HG02938 (cell line): ENCODE measurements at regions not wholly inside any gene's neighbourhood (a gene's known extent, or its start where the extent isn't known, plus 50 kb on each side); places are given as distances from the start of the nearest gene placed in this dataset.
"Not testable (repeated sequence)": the region's sequence is repeated elsewhere in the genome, so short reads cannot be mapped to it uniquely, and the experiment has no call there.

Experiments
- ATAC-seq: cut with Tn5 transposase; IDR thresholded peaks from one replicate; pipeline ENCODE4 v1.9.1; 2021; ENCODE audit warnings: mild to moderate bottlenecking, moderate library complexity; ENCODE audit not compliant: unreplicated experiment

DNA sequence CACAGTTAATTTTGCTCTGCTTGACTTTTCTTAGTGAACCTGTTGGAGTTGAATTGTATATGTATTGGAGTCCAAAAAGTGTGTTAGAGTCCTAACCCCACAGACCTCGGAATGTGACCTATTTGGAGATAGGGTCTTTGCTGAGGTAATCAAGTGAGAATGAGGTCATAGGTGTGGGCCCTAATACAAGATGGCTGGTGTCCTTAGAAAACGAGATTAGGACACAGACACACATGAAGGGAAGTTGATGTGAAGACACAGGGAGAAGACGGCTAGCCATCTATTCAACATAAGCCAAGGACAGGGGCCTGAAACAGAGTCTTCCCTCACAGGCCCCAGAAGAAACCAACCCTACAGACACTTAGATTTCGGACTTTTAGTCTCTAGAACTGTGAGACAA lies 260.6 kb upstream of the NEBL start:
- no peak for ATAC-seq

- ATAC-seq = no peak
These were observed 253.1 kb upstream of the NEBL start for GRCh38 chr10:21150166-21150565.

GRCh38 chr10:21146436-21146789 lies 249.3 kb upstream of the NEBL start:
- no peak for ATAC-seq

GRCh38 chr10:21145751-21146435 lies 248.8 kb upstream of the NEBL start:
- no peak for ATAC-seq

- no peak for ATAC-seq
These were observed 246.9 kb upstream of the NEBL start for GRCh38 chr10:21144047-21144446.

DNA sequence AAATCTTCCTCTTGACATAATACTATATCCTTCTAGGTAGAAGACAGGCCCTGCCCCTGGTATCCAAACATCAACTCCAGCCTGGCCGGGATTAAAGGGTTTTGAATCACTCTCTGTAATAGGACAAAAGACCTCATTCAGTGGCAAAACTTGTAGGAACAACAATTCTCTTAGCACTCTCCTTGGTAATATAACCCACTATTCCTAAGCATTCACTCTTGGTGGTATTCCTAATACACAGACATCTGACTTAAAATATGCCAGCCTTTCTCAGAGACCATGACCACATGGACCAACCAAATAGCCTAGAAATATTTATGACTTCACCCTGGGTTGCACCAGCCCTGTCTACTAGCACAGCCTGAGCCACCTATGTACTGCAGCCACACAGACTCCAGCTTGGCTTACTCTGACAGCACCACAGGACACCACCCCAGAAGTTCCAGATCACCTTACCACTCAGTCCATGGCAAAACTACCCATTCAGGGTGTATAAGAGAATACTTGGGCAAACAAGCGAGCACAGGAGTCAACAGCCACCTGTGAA lies 244.9 kb upstream of the NEBL start:
- ATAC-seq = no peak

DNA sequence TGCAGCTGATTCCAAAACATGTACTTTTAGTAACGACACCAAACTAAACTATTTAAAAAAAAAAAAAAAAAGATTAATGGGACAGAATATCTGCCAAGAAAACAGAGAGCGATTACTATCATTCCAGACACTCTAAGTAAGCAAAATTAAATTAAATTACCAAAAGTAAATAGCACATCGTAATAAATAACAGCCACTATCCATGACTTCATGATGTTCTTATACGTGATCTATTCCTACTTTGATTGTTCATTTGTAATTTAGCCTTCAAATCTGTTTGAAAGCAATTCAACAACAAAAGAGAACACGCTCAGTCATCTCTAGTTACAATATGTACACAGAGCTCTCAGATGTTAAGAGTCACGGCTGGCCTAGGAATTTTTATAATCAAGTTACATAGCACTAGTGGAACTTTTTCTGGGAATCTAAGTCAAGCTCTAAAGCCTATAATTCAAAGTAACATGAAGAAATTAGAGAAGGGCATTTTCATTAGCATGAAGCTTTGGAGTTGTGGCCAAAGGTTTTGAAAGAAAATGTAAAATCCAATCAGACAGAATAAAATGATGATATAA lies 241.7 kb upstream of the NEBL start:
- no peak for ATAC-seq

DNA sequence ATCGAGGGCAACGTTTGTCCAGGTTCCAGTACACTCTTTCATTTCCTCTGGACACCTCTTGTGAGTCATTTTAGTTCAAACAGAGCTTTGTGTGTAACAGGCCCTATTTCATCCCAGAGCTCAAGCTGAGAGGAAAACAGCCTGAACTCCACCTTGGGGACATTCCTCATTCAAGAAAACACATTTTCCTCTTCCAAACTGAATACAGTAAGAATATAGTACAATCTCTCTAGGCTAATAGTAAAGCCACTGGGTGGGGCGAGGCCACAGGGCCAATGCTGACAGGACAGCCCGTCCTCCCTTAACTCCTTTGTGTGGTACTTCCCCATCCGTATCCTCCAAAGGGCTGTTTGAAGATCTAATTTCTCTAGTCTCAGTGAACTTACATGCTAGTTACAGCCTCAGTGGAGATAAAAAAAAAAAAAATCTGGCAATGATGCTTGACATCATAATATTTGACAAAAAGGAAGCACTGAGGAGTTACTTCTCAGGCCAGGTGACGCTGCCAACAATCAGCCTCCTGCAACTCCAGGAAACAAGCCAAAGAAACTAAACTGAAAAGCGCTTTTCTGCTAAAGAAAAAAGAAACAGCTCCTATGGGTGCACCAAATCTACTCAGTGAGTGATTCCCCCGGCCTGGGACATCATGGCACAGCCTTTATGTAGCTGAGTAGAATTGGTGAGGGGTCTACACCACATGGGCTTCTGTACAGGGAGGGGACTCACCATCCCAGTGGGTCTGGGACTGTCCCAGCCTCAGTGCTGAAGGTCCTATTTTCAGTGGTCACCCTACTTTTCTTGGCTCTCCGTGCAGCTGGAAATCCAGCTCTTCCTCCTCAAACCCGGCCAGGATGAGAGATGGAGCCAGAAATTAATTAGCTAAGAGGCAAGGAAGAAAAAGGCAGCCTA lies 238.2 kb upstream of the NEBL start:
- no peak for ATAC-seq

GRCh38 chr10:21134645-21135022 lies 237.5 kb upstream of the NEBL start:
- ATAC-seq = no peak

- ATAC-seq = no peak
These were observed 233.8 kb upstream of the NEBL start for GRCh38 chr10:21130683-21131442.

- ATAC-seq = no peak
These were observed 233.0 kb upstream of the NEBL start for GRCh38 chr10:21130108-21130507.

GRCh38 chr10:21125471-21126228 lies 228.5 kb upstream of the NEBL start:
- no peak for ATAC-seq

DNA sequence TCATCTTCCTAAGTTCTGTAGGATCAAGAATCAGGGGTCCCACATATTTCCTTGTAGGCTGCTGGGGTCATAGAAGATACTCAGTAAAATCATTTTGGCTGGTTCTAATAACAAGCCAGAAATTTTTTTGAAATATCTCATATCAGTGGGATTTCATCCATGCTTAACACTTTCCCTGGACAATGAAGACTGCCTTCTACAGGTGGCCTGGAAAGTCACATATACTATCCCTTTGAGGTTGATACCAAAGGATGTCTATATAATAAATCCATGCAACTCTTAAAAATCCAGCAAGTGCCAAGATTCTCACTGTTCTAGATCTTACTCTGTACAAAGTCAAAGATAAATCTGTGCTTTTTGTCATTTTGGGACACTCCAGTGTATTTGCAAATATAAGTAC lies 225.8 kb upstream of the NEBL start:
- no peak for ATAC-seq

GRCh38 chr10:21121822-21122221 lies 224.7 kb upstream of the NEBL start:
- ATAC-seq = not testable (repeated sequence)

DNA sequence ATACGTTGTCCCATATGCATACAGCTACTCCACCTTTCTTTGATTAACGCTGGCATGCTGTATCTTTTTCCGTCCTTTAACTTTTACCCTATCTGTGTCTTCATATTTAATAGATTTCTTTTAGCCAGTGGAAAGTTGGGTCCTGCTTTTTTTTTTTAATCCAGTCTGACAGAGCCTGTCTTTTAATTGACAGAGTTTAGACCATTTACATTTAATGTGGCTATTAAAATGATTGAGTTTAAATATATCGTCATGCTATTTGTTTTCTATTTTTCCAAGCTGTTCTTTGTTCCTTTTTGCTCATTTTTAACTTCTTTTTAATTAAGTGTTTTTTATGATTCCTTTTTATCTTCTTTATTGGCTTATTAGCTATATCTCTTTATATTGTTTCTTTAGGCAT lies 217.6 kb upstream of the NEBL start:
- no peak for ATAC-seq

DNA sequence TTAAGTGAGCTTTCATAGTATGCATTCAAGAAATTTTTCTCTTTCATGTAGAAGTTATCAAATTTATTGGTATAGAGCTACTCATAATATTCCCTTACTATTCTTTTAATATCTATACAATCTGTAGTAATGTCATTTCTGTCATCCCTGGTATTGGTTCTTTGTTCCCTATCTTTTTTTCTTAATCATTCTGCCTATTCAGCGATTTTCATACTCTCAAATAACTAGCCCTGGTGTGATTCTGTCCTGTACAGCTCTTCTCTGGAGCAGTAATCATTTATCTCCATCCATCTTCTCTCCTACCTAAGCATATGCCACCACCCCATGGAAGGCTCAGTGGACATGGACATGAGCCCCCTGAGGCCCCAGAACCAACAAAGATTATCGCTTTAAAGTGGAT lies 213.2 kb upstream of the NEBL start:
- no peak for ATAC-seq

DNA sequence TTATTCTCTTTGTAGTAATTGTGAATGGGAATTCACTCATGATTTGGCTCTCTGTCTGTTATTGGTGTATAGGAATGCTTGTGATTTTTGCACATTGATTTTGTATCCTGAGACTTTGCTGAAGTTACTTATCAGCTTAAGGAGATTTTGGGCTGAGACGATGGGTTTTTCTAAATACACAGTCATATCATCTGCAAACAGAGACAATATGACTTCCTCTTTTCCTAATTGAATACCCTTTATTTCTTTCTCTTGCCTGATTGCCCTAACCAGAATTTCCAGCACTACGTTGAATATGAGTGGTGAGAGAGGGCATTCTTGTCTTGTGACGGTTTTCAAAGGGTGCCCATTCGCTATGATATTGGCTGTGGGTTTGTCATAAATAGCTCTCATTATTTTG lies 209.8 kb upstream of the NEBL start:
- not testable (repeated sequence) for ATAC-seq

- ATAC-seq = not testable (repeated sequence)
These were observed 208.2 kb upstream of the NEBL start for GRCh38 chr10:21105331-21105730.

DNA sequence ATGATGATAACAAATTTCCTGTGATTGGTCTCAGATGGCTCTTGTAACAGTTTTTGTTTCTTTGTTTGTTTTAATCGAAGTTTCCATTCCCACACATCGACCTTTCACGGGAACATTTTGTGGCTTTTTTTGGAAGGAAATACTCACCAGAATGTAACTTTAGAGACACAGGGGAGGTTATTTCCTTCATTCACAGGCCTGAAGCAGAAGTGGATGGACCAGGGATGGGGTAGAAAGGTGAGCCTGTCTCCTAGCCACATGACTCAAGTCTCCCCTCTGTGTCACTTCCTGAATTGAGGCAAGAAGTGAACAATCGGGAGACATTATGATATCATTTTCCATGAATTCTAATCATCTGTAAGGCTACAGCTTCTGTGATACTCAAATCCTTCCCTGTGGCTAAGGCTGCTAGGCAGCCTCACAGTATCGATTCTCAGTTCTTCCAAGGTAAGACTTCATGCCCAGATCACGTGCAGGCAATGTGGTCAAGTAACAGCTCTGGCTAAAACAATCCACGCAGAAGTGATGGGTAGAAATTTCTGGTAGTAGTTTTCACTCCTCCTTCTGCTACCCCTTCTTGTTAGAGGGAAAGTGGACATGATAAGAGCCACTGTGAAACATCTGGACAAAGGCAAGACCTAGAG lies 203.9 kb upstream of the NEBL start:
- ATAC-seq = no peak

GRCh38 chr10:21100190-21100589 lies 203.1 kb upstream of the NEBL start:
- ATAC-seq = no peak
